ENCODE measurements at regions not wholly inside any gene's neighbourhood (a gene's known extent, or its start where the extent isn't known, plus 50 kb on each side); places are given as distances from the start of the nearest gene placed in this dataset.

DNA sequence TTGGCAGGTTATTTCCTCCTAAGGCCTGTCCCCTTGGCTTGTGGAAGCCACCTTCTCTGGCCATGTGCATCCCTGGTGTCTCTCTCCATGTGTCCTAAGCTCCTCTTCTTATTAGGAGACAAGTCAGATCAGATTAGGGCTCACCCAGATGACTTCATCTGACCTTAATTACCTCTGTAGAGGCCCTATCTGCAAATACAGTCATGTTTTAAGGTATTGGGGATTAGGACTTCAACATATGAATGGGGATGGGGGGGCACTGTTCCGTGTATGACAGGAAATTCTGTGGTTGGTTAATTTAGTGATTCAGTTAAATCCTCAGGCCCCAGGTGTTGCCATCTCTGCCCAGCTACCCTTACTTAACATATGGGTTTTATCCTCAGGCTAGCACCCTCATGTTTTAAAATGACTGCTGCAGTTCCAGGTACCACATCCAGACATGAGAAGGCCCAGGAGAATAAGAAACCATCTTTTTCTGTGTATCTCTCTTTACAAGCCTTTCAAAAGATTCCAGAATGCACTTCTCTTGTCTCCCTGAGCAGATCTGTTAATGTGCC lies 51.9 kb upstream of the RAI14 start:
- no peak for DNase-seq

GRCh38 chr5:34606101-34606500 lies 50.0 kb upstream of the RAI14 start:
- no peak for DNase-seq

Data from NCI-H2029 (cell line).